SK-N-SH treated with all-trans-retinoic acid at 6 μM for 48 hours (cell line): ENCODE measurements at regions not wholly inside any gene's neighbourhood (a gene's known extent, or its start where the extent isn't known, plus 50 kb on each side); places are given as distances from the start of the nearest gene placed in this dataset.

Experiments
- ATAC-seq: fragments of 200-7000 bp; cut with Tn5 transposase; 3 replicates; pipeline ENCODE4 v1.9.1; 2020; ENCODE audit warnings: mild to moderate bottlenecking, moderate library complexity
- ARNTL ChIP-seq: fragments of 450-650 bp; formaldehyde crosslinking; IDR thresholded peaks from 2 replicates; pipeline ENCODE4 v1.5.0; 2020; ENCODE audit warnings: low read depth, mild to moderate bottlenecking, moderate library complexity, borderline replicate concordance
- BACH2 ChIP-seq: fragments of 250-450 bp; sonication (Bioruptor Pico); IDR thresholded peaks from 2 replicates; pipeline ENCODE4 v1.9.0; 2021; ENCODE audit warnings: mild to moderate bottlenecking, borderline replicate concordance
- CREB5 ChIP-seq: fragments of 250-450 bp; sonication (Bioruptor Pico); IDR thresholded peaks from 2 replicates; pipeline ENCODE4 v1.5.1; 2020; ENCODE audit warnings: low read depth, mild to moderate bottlenecking, moderate library complexity
- CSDC2 ChIP-seq: fragments of 250-450 bp; sonication (Bioruptor Pico); IDR thresholded peaks from 2 replicates; pipeline ENCODE4 v1.5.0; 2020; ENCODE audit warnings: mild to moderate bottlenecking, moderate library complexity
- CSRNP3 ChIP-seq: fragments of 250-450 bp; sonication (Bioruptor Pico); IDR thresholded peaks from 2 replicates; pipeline ENCODE4 v1.5.1; 2021; ENCODE audit warnings: mild to moderate bottlenecking, moderate library complexity
- ESRRG ChIP-seq: fragments of 250-450 bp; sonication (Bioruptor Pico); IDR thresholded peaks from 2 replicates; pipeline ENCODE4 v1.6.1; 2021; ENCODE audit warnings: mild to moderate bottlenecking
- ISL1 ChIP-seq: fragments of 250-450 bp; sonication (Bioruptor Pico); IDR thresholded peaks from 2 replicates; pipeline ENCODE4 v2.1.2; 2022; ENCODE audit warnings: mild to moderate bottlenecking, moderate library complexity
- OSR1 ChIP-seq: fragments of 250-450 bp; sonication (Bioruptor Pico); IDR thresholded peaks from 2 replicates; pipeline ENCODE4 v1.8.0; 2022; ENCODE audit warnings: moderate library complexity, mild to moderate bottlenecking, inconsistent platforms
- POU6F1 ChIP-seq: fragments of 250-450 bp; sonication (Bioruptor Pico); IDR thresholded peaks from 2 replicates; pipeline ENCODE4 v1.8.0; 2021; ENCODE audit warnings: low read depth, mild to moderate bottlenecking, moderate library complexity, borderline replicate concordance
- PPARA ChIP-seq: fragments of 250-450 bp; sonication (Bioruptor Pico); IDR thresholded peaks from 2 replicates; pipeline ENCODE4 v1.5.0; 2020; ENCODE audit warnings: mild to moderate bottlenecking, borderline replicate concordance
- RARB ChIP-seq: fragments of 250-450 bp; sonication (Bioruptor Pico); IDR thresholded peaks from 2 replicates; pipeline ENCODE4 v1.8.0; 2021; ENCODE audit warnings: mild to moderate bottlenecking, moderate library complexity
- SNAI2 ChIP-seq: fragments of 250-450 bp; sonication (Bioruptor Pico); IDR thresholded peaks from 2 replicates; pipeline ENCODE4 v1.5.0; 2020; ENCODE audit warnings: mild to moderate bottlenecking, moderate library complexity
- TCF4 ChIP-seq: fragments of 250-450 bp; sonication (Bioruptor Pico); IDR thresholded peaks from 2 replicates; pipeline ENCODE4 v1.8.0; 2021; ENCODE audit warnings: mild to moderate bottlenecking, moderate library complexity, borderline replicate concordance
- TOX ChIP-seq: fragments of 250-450 bp; sonication (Bioruptor Pico); IDR thresholded peaks from 2 replicates; pipeline ENCODE4 v1.8.0; 2021; ENCODE audit warnings: mild to moderate bottlenecking, moderate library complexity, borderline replicate concordance
- TSHZ2 ChIP-seq: fragments of 250-450 bp; sonication (Bioruptor Pico); IDR thresholded peaks from 2 replicates; pipeline ENCODE4 v1.5.0; 2020; ENCODE audit warnings: mild to moderate bottlenecking, moderate library complexity
- ZC3H10 ChIP-seq: fragments of 250-450 bp; sonication (Bioruptor Pico); IDR thresholded peaks from 2 replicates; pipeline ENCODE4 v1.5.1; 2021; ENCODE audit warnings: mild to moderate bottlenecking, moderate library complexity
- ZFP3 ChIP-seq: fragments of 250-450 bp; sonication (Bioruptor Pico); IDR thresholded peaks from 2 replicates; pipeline ENCODE4 v1.5.0; 2020; ENCODE audit warnings: mild to moderate bottlenecking, moderate library complexity
- ZFP30 ChIP-seq: fragments of 450-650 bp; formaldehyde crosslinking; IDR thresholded peaks from 2 replicates; pipeline ENCODE4 v1.5.0; 2022; ENCODE audit warnings: mild to moderate bottlenecking, moderate library complexity
- ZNF70 ChIP-seq: fragments of 450-650 bp; formaldehyde crosslinking; IDR thresholded peaks from 2 replicates; pipeline ENCODE4 v1.5.0; 2020; ENCODE audit warnings: mild to moderate bottlenecking, moderate library complexity
- ZNF8 ChIP-seq: fragments of 450-650 bp; formaldehyde crosslinking; IDR thresholded peaks from 2 replicates; pipeline ENCODE4 v1.5.0; 2020; ENCODE audit warnings: mild to moderate bottlenecking, moderate library complexity

- TF ChIP-seq OSR1 (CRISPR knock-in tag) (no peak), ESRRG (CRISPR knock-in tag) (no peak)
- ATAC-seq = no peak
Observed at GRCh38 chrX:25601323-25601722, 536.8 kb upstream of the MAGEB18 start.

GRCh38 chrX:25618248-25618647, 519.9 kb upstream of the MAGEB18 start:
- ATAC-seq = no peak
- no peak for TF ChIP-seq TCF4 (CRISPR knock-in tag)
- TF ChIP-seq ISL1 (CRISPR knock-in tag) = no peak
- no peak for TF ChIP-seq ZC3H10 (CRISPR knock-in tag)
- TF ChIP-seq BACH2 (CRISPR knock-in tag) = no peak

GRCh38 chrX:25640276-25640675, 497.9 kb upstream of the MAGEB18 start:
- no peak for ATAC-seq
- TF ChIP-seq RARB (CRISPR knock-in tag) (no peak), ARNTL (CRISPR knock-in tag) (no peak), ESRRG (CRISPR knock-in tag) (no peak), POU6F1 (CRISPR knock-in tag) (no peak)

- no peak for ATAC-seq
- TF ChIP-seq ZFP30 = no peak
- no peak for TF ChIP-seq TCF4 (CRISPR knock-in tag)
- TF ChIP-seq TSHZ2 = no peak
- TF ChIP-seq CSRNP3 (CRISPR knock-in tag) = no peak
- no peak for TF ChIP-seq CSDC2
- no peak for TF ChIP-seq ZC3H10 (CRISPR knock-in tag)
- no peak for TF ChIP-seq ZNF70 (CRISPR knock-in tag)
- TF ChIP-seq OSR1 (CRISPR knock-in tag) = no peak
- TF ChIP-seq, all 23 proteins: peak for 0
Observed at GRCh38 chrX:25646156-25646555, 492.0 kb upstream of the MAGEB18 start.

GRCh38 chrX:25648790-25649189, 489.4 kb upstream of the MAGEB18 start:
- no peak for ATAC-seq
- TF ChIP-seq RARB (CRISPR knock-in tag) = no peak

- no peak for ATAC-seq
- TF ChIP-seq TSHZ2 (no peak), TCF4 (CRISPR knock-in tag) (no peak), ZFP3 (CRISPR knock-in tag) (no peak), CSRNP3 (CRISPR knock-in tag) (no peak), CREB5 (CRISPR knock-in tag) (no peak), ARNTL (CRISPR knock-in tag) (no peak), SNAI2 (CRISPR knock-in tag) (no peak), RARB (CRISPR knock-in tag) (no peak), ZC3H10 (CRISPR knock-in tag) (no peak), PPARA (CRISPR knock-in tag) (no peak), TOX (CRISPR knock-in tag) (no peak), ZNF8 (no peak), ESRRG (CRISPR knock-in tag) (no peak)
Observed at GRCh38 chrX:25650216-25650820, 487.8 kb upstream of the MAGEB18 start.
